Right cardiac atrium (tissue), 5 donors: ENCODE measurements at regions not wholly inside any gene's neighbourhood (a gene's known extent, or its start where the extent isn't known, plus 50 kb on each side); places are given as distances from the start of the nearest gene placed in this dataset.

Experiments used
- ATAC-seq, 2 donors: fragments of 200-7000 bp; cut with Tn5 transposase; one replicate each; pipeline versions ENCODE4 v1.8.0 to v1.9.1; 2020; ENCODE audit warnings: moderate library complexity in 2 of 2, mild to moderate bottlenecking in 1 of 2
- DNase-seq, 3 donors: peaks; one replicate each; pipeline ENCODE4 v3.0.0-alpha.2; 2020
- H3K27ac ChIP-seq: one replicate; pipeline ENCODE4 v1.5.1; 2013; ENCODE audit warnings: mild to moderate bottlenecking, low read length, control low read depth, moderate library complexity
- H3K27me3 ChIP-seq: one replicate; pipeline ENCODE4 v1.6.1; 2013; ENCODE audit not compliant: control insufficient read depth, insufficient read depth
- H3K4me1 ChIP-seq: one replicate; pipeline ENCODE4 v1.6.1; 2013; ENCODE audit warnings: low read length; ENCODE audit not compliant: control insufficient read depth, insufficient read depth
- H3K4me3 ChIP-seq: one replicate; pipeline ENCODE4 v1.5.1; 2013; ENCODE audit warnings: low read length, control low read depth
- H3K9me3 ChIP-seq: one replicate; pipeline ENCODE4 v1.6.1; 2013; ENCODE audit warnings: low read length; ENCODE audit not compliant: control insufficient read depth
- WGBS: extraction: QIAGEN DNeasy Blood & Tissue Kit; methylation state at CpG from one replicate; pipeline ENCODE4 v1.1.7; 2013; 5-methylcytosine and 5-hydroxymethylcytosine counted together
- intact Hi-C, 4 donors: fragments of 100-400 bp; cut with DNase I; formaldehyde crosslinking; loops; one replicate each; pipeline versions ENCODE4 v1.11.0 to v1.14.0; 2022 to 2023
- donor health status: healthy with polysubstance abuse.
- donor health status: DM: no; HTN: yes; CAD: no.
- donor health status: DM: no; HTN: no; CAD: no.
- donor health status: DM: no; HTN: yes; CAD: no; lungs with severe emphysema.
- donor health status: DM: yes; HTN: yes; CAD: no.

- Histone ChIP-seq H3K4me1 (no peaks in the 10 kb centered on the region), H3K4me3 (no peak overlapping the region), H3K27me3 (no peaks in the 10 kb centered on the region), H3K9me3 (no peaks in the 10 kb centered on the region), H3K27ac (no peak overlapping the region)
- DNase-seq (no peak), ATAC-seq (no peak)
- WGBS: 98% methylated on average over 5 of the region's 5 CpGs
- intact Hi-C loops: no loop called here
Measured at GRCh38 chr21:22584308-22584707, 1586.1 kb downstream of the NCAM2 start.

- no peaks in the 10 kb centered on the region for H3K4me1 ChIP-seq
- WGBS: 59% methylated on average over 4 of the region's 4 CpGs
- H3K27me3 ChIP-seq: no peaks in the 10 kb centered on the region
- no peak overlapping the region for H3K4me3 ChIP-seq
- intact Hi-C loops: no loop called here
- H3K27ac ChIP-seq: no peak overlapping the region
- ATAC-seq (no peak), DNase-seq (no peak)
- no peaks in the 10 kb centered on the region for H3K9me3 ChIP-seq
Measured at GRCh38 chr21:22585558-22585957, 1587.3 kb downstream of the NCAM2 start.

- H3K27me3 ChIP-seq: no peaks in the 10 kb centered on the region
Measured at GRCh38 chr21:22597660-22598255, 1599.5 kb downstream of the NCAM2 start.

GRCh38 chr21:22609802-22610201, 1611.6 kb downstream of the NCAM2 start:
- intact Hi-C loops: no loop called here
- WGBS: 81% methylated on average over 3 of the region's 3 CpGs
- ATAC-seq (no peak), DNase-seq (no peak)
- H3K27me3 ChIP-seq: no peaks in the 10 kb centered on the region
- no peaks in the 10 kb centered on the region for H3K9me3 ChIP-seq
- no peaks in the 10 kb centered on the region for H3K4me1 ChIP-seq
- H3K4me3 ChIP-seq: no peak overlapping the region
- H3K27ac ChIP-seq: no peak overlapping the region

More at GRCh38 chr21:22597660-22598255, 1599.5 kb downstream of the NCAM2 start:
- 94% methylated on average over 31 of the region's 31 CpGs for WGBS
- ATAC-seq: no peak
- no peaks in the 10 kb centered on the region for H3K4me1 ChIP-seq
- intact Hi-C loops: no loop called here
- no peak overlapping the region for H3K27ac ChIP-seq
- no peaks in the 10 kb centered on the region for H3K9me3 ChIP-seq
- no peak overlapping the region for H3K4me3 ChIP-seq
- DNase-seq: peak in 2 of 3 donors; percentile 25 to 41

- no peak for ATAC-seq
- WGBS: 93% methylated on average over 1 of the region's 1 CpG
- no peak for DNase-seq
- Histone ChIP-seq H3K9me3 (no peaks in the 10 kb centered on the region), H3K27me3 (no peaks in the 10 kb centered on the region), H3K4me1 (no peaks in the 10 kb centered on the region), H3K27ac (no peak overlapping the region), H3K4me3 (no peak overlapping the region)
- intact Hi-C loops: no loop called here
Measured at GRCh38 chr21:22627911-22628310, 1629.7 kb downstream of the NCAM2 start.

- H3K27ac ChIP-seq: no peak overlapping the region
- no peaks in the 10 kb centered on the region for H3K27me3 ChIP-seq
- H3K9me3 ChIP-seq: no peaks in the 10 kb centered on the region
- intact Hi-C loops: no loop called here
- no peak overlapping the region for H3K4me3 ChIP-seq
- DNase-seq (no peak), ATAC-seq (no peak)
- no peaks in the 10 kb centered on the region for H3K4me1 ChIP-seq
- 75% methylated on average over 3 of the region's 3 CpGs for WGBS
Measured at GRCh38 chr21:22630953-22631465, 1632.8 kb downstream of the NCAM2 start.

GRCh38 chr21:22632176-22632575, 1634.0 kb downstream of the NCAM2 start:
- no peak for DNase-seq
- Histone ChIP-seq H3K4me1 (no peaks in the 10 kb centered on the region), H3K9me3 (no peaks in the 10 kb centered on the region), H3K4me3 (no peak overlapping the region), H3K27me3 (no peaks in the 10 kb centered on the region), H3K27ac (no peak overlapping the region)
- intact Hi-C loops: no loop called here
- 45% methylated on average over 1 of the region's 1 CpG for WGBS
- no peak for ATAC-seq

GRCh38 chr21:22649246-22649645, 1651.0 kb downstream of the NCAM2 start:
- Histone ChIP-seq H3K27ac (no peak overlapping the region), H3K4me3 (no peak overlapping the region), H3K27me3 (no peaks in the 10 kb centered on the region), H3K9me3 (no peaks in the 10 kb centered on the region), H3K4me1 (no peaks in the 10 kb centered on the region)
- intact Hi-C loops: no loop called here
- DNase-seq: no peak
- WGBS: 54% methylated on average over 3 of the region's 3 CpGs
- ATAC-seq: no peak

GRCh38 chr21:22650226-22650625, 1652.0 kb downstream of the NCAM2 start:
- no peak for ATAC-seq
- no peaks in the 10 kb centered on the region for H3K9me3 ChIP-seq
- H3K4me3 ChIP-seq: no peak overlapping the region
- H3K27me3 ChIP-seq: no peaks in the 10 kb centered on the region
- DNase-seq: no peak
- H3K4me1 ChIP-seq: no peaks in the 10 kb centered on the region
- WGBS: 72% methylated on average over 1 of the region's 1 CpG
- intact Hi-C loops: no loop called here
- H3K27ac ChIP-seq: no peak overlapping the region

- Histone ChIP-seq H3K9me3 (no peaks in the 10 kb centered on the region), H3K4me3 (no peak overlapping the region), H3K4me1 (no peaks in the 10 kb centered on the region), H3K27me3 (no peaks in the 10 kb centered on the region), H3K27ac (no peak overlapping the region)
- no peak for DNase-seq
- no peak for ATAC-seq
- intact Hi-C loops: no loop called here
Measured at GRCh38 chr21:22657781-22658180, 1659.6 kb downstream of the NCAM2 start.

GRCh38 chr21:22670148-22670547, 1671.9 kb downstream of the NCAM2 start:
- 82% methylated on average over 1 of the region's 1 CpG for WGBS
- H3K27me3 ChIP-seq: no peaks in the 10 kb centered on the region
- H3K9me3 ChIP-seq: no peaks in the 10 kb centered on the region
- H3K4me1 ChIP-seq: no peaks in the 10 kb centered on the region
- H3K4me3 ChIP-seq: no peak overlapping the region
- intact Hi-C loops: no loop called here
- no peak for DNase-seq
- ATAC-seq: no peak
- H3K27ac ChIP-seq: no peak overlapping the region

GRCh38 chr21:22679207-22679606, 1681.0 kb downstream of the NCAM2 start:
- intact Hi-C loops: no loop called here
- ATAC-seq (no peak), DNase-seq (no peak)
- H3K9me3 ChIP-seq: no peaks in the 10 kb centered on the region
- H3K4me1 ChIP-seq: no peaks in the 10 kb centered on the region
- H3K4me3 ChIP-seq: no peak overlapping the region
- H3K27ac ChIP-seq: no peak overlapping the region
- H3K27me3 ChIP-seq: no peaks in the 10 kb centered on the region
- WGBS: 87% methylated on average over 10 of the region's 10 CpGs
